ENCODE measurements at regions not wholly inside any gene's neighbourhood (a gene's known extent, or its start where the extent isn't known, plus 50 kb on each side); places are given as distances from the start of the nearest gene placed in this dataset.
"Not testable (repeated sequence)": the region's sequence is repeated elsewhere in the genome, so short reads cannot be mapped to it uniquely, and the experiment has no call there.

DNA sequence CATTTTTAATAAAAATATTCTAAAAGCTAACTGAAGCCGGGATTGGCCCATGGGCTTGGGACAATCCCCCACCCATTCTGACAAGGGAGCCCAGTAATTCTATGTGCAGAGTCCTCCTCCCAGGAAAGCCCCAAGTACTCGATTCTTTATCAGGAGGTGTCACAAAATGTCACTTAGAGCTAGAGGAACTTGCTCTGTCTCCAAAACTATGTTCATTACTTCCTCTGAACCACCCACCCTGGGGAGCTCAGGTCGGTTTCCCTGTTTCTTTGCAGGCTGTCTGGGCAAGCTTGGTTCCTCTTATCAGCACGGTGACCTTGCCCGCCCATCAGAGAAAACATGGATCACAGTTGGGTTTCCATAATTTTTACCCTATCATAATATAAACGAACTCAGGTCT, 430.6 kb upstream of the ID2 start:
- TF ChIP-seq SUZ12 (IDR thresholded peaks at IDR 0.05; ENCODE audit: extremely low read depth, insufficient read depth, insufficient read length) (no peak), YY1 (IDR thresholded peaks at IDR 0.05; ENCODE audit: insufficient read depth, insufficient read length) (no peak), ZNF274 (IDR thresholded peaks at IDR 0.05; ENCODE audit: low read depth, low read length) (no peak)
- no peak overlapping the region for H3K4me3 ChIP-seq (ENCODE audit: insufficient read length, low read depth)
- no peak overlapping the region for H3K9ac ChIP-seq (ENCODE audit: insufficient read length, low read depth)
- H3K36me3 ChIP-seq (ENCODE audit: insufficient read depth, insufficient read length, low read length) = no peaks in the 10 kb centered on the region
- peaks cover 2% of the 10 kb centered on the region for H3K4me1 ChIP-seq (ENCODE audit: insufficient read depth, insufficient read length)
- H3K9me3 ChIP-seq (ENCODE audit: insufficient read depth, low read length) = peaks cover 48% of the 10 kb centered on the region
- H3K27me3 ChIP-seq (ENCODE audit: insufficient read depth, insufficient read length) = no peaks in the 10 kb centered on the region
- no peak for DNase-seq (ENCODE audit: low read depth, low spot score)

DNA sequence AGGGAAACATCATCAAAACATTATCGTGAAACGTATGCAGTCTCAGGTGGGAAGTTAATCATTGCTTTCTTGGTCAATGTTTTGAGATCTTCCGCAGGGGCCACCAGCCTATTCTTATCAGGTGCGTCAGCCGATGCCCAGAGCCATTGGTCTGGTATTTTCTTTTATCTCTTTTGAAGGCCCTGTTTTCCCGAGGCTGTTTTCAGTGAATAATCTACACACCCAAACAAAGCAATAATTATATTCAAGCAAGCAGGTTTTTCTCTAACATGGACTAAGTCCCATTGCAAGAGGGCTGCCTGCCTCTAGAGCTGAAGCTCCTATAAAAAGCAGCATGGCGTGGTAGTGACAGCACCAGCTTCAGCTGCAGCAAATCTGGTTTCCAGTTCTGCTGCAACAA, 430.0 kb upstream of the ID2 start:
- Histone ChIP-seq H3K9ac (ENCODE audit: insufficient read length, low read depth) (no peak overlapping the region), H3K4me3 (ENCODE audit: insufficient read length, low read depth) (no peak overlapping the region), H3K9me3 (ENCODE audit: insufficient read depth, low read length) (peaks cover 42% of the 10 kb centered on the region), H3K27me3 (ENCODE audit: insufficient read depth, insufficient read length) (no peaks in the 10 kb centered on the region), H3K36me3 (ENCODE audit: insufficient read depth, insufficient read length, low read length) (no peaks in the 10 kb centered on the region), H3K4me1 (ENCODE audit: insufficient read depth, insufficient read length) (peaks cover 2% of the 10 kb centered on the region)
- no peak for DNase-seq (ENCODE audit: low read depth, low spot score)
- TF ChIP-seq YY1 (IDR thresholded peaks at IDR 0.05; ENCODE audit: insufficient read depth, insufficient read length) (no peak), ZNF274 (IDR thresholded peaks at IDR 0.05; ENCODE audit: low read depth, low read length) (no peak)

DNA sequence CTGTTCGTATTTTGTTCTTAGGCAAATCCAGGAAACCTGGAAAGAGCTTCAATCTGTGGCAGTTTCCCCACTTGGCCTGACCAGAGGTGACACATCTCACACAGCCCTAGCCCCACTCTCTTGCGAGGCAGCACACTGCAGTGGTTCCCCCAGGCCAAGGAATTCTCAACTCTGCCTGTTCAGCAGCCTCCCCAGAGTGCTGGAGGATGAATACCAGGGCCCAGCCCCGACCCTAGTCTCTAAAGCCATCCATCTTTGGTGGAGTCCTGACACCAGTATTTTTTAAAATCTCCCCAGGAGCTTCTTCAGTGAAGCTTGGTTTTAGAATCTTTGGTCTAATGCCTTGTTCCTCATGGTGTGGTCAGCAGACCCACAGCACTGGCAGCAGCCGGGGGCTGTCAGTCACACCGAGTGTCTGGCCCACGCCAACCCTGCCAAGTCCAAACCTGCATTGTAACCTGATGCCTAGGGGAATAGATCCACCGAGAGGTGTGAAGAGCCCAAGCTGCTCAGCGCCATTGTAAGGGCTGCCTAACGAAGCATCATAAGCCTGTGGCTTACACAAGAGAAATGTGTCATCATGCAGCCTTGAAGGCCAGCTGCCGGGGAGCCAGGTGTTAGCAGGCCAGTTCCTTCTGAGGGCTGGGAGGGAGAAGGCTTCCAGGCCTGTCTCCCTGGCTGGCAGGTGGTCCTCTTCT, 428.7 kb upstream of the ID2 start:
- TF ChIP-seq SUZ12 (IDR thresholded peaks at IDR 0.05; ENCODE audit: extremely low read depth, insufficient read depth, insufficient read length) (no peak), YY1 (IDR thresholded peaks at IDR 0.05; ENCODE audit: insufficient read depth, insufficient read length) (no peak), ZNF274 (IDR thresholded peaks at IDR 0.05; ENCODE audit: low read depth, low read length) (no peak)
- no peaks in the 10 kb centered on the region for H3K27me3 ChIP-seq (ENCODE audit: insufficient read depth, insufficient read length)
- H3K9me3 ChIP-seq (ENCODE audit: insufficient read depth, low read length) = peaks cover 40% of the 10 kb centered on the region
- no peak for DNase-seq (ENCODE audit: low read depth, low spot score)
- H3K36me3 ChIP-seq (ENCODE audit: insufficient read depth, insufficient read length, low read length) = no peaks in the 10 kb centered on the region
- no peak overlapping the region for H3K4me3 ChIP-seq (ENCODE audit: insufficient read length, low read depth)
- H3K9ac ChIP-seq (ENCODE audit: insufficient read length, low read depth) = peak overlapping the region; percentile 42
- H3K4me1 ChIP-seq (ENCODE audit: insufficient read depth, insufficient read length) = peaks cover 2% of the 10 kb centered on the region

DNA sequence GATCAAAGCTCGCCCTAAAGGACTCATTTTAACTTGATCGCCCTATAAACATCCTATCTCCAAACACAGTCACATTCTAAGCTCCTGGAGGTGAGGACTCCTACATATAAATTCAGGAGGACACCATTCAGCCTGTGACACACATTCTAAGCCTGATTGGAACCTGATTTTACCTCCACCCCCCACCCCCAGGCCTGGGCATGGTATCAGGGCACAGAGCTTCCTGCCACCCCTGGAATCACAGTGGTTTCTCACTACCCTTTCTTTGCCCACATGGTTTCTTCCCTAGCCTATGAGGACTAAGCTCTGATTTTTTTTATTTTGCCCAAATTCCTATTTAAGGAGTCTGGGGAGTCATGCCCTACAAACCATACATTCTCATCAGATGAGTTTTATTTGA, 428.1 kb upstream of the ID2 start:
- peaks cover 40% of the 10 kb centered on the region for H3K9me3 ChIP-seq (ENCODE audit: insufficient read depth, low read length)
- peaks cover 2% of the 10 kb centered on the region for H3K4me1 ChIP-seq (ENCODE audit: insufficient read depth, insufficient read length)
- no peak for DNase-seq (ENCODE audit: low read depth, low spot score)
- H3K4me3 ChIP-seq (ENCODE audit: insufficient read length, low read depth) = no peak overlapping the region
- no peaks in the 10 kb centered on the region for H3K27me3 ChIP-seq (ENCODE audit: insufficient read depth, insufficient read length)
- no peak overlapping the region for H3K9ac ChIP-seq (ENCODE audit: insufficient read length, low read depth)
- TF ChIP-seq ZNF274 (IDR thresholded peaks at IDR 0.05; ENCODE audit: low read depth, low read length) = no peak
- TF ChIP-seq YY1 (IDR thresholded peaks at IDR 0.05; ENCODE audit: insufficient read depth, insufficient read length) = no peak
- no peak for TF ChIP-seq SUZ12 (IDR thresholded peaks at IDR 0.05; ENCODE audit: extremely low read depth, insufficient read depth, insufficient read length)
- no peaks in the 10 kb centered on the region for H3K36me3 ChIP-seq (ENCODE audit: insufficient read depth, insufficient read length, low read length)

DNA sequence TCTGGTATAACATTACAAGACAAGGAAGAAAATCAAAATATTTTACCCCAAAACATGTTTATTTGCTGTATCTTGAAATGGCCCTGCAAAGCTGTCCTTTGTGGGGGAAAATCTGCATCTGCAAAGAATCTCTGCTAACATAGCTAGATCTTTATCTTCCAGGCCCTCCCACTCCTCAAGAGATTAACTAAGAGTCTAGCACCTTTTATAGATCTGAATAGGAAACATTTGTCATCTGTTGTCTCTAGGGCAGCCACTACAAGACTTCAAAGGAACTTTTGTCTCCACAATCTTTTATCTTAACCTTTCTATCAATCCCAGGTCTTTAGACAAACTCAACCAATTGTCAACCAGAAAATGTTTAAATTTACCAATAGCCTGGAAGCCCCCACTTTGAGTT, 427.6 kb upstream of the ID2 start:
- not testable (repeated sequence) for H3K4me1 ChIP-seq (ENCODE audit: insufficient read depth, insufficient read length); H3K27me3 ChIP-seq (ENCODE audit: insufficient read depth, insufficient read length); H3K4me3 ChIP-seq (ENCODE audit: insufficient read length, low read depth); H3K36me3 ChIP-seq (ENCODE audit: insufficient read depth, insufficient read length, low read length); H3K9ac ChIP-seq (ENCODE audit: insufficient read length, low read depth)
- H3K9me3 ChIP-seq (ENCODE audit: insufficient read depth, low read length) = peaks cover 40% of the 10 kb centered on the region
- DNase-seq (ENCODE audit: low read depth, low spot score) = peak; percentile 68

DNA sequence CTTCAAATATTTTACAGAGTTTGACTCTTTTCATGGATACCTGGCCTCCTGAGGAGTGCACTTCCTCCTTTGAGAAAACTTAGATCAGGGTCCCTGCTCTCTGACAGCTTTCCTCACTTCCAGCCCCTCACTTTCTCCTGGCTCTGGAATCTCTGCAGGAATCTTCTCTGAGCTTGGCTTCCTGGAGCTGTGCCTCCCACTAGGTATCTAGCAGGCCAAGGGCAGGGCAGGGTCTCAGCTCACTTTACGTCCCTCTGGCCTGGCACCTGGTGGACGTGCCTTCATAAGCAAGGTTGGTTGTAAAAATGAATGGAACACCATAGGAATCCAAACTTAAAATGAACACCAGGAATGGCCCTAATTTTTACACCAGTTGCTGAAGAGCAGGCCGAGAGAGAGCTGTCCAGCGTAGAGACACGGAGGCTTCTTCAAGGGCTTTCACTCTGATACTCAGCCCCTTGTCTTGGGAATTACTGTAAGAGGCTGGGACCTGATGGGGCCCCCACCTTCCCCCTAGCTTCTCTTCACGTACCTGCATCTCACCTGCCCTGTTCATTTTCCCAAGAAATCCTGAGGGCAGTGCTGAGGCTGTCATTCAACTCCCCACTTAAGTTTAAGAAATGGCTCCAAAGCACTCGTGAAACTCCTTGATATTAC, 426.9 kb upstream of the ID2 start:
- Histone ChIP-seq H3K4me1 (ENCODE audit: insufficient read depth, insufficient read length) (peaks cover 2% of the 10 kb centered on the region), H3K9me3 (ENCODE audit: insufficient read depth, low read length) (peaks cover 37% of the 10 kb centered on the region), H3K4me3 (ENCODE audit: insufficient read length, low read depth) (no peak overlapping the region), H3K27me3 (ENCODE audit: insufficient read depth, insufficient read length) (no peaks in the 10 kb centered on the region), H3K36me3 (ENCODE audit: insufficient read depth, insufficient read length, low read length) (no peaks in the 10 kb centered on the region), H3K9ac (ENCODE audit: insufficient read length, low read depth) (peak overlapping the region; percentile 52)
- DNase-seq (ENCODE audit: low read depth, low spot score) = no peak
- TF ChIP-seq YY1 (IDR thresholded peaks at IDR 0.05; ENCODE audit: insufficient read depth, insufficient read length) = no peak
- no peak for TF ChIP-seq SUZ12 (IDR thresholded peaks at IDR 0.05; ENCODE audit: extremely low read depth, insufficient read depth, insufficient read length)
- no peak for TF ChIP-seq ZNF274 (IDR thresholded peaks at IDR 0.05; ENCODE audit: low read depth, low read length)

DNA sequence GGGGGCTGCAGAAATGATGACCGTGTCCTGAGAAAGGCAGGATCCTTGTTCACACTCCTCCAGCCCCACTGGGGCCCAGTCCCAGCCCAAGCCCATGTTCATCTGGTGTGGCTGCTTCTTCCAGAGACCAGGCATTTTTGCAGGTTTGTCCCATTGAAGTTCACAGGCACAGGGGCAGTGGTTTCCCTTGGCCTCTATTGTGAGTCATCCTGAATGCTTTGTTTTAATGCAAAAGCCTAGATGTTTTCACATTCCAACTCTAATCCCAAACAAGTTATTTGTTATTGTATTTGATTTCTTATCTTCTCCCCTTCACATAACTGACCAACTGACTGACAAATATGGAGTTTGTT, 426.4 kb upstream of the ID2 start:
- TF ChIP-seq ZNF274 (IDR thresholded peaks at IDR 0.05; ENCODE audit: low read depth, low read length) (no peak), SUZ12 (IDR thresholded peaks at IDR 0.05; ENCODE audit: extremely low read depth, insufficient read depth, insufficient read length) (no peak), YY1 (IDR thresholded peaks at IDR 0.05; ENCODE audit: insufficient read depth, insufficient read length) (no peak)
- Histone ChIP-seq H3K4me3 (ENCODE audit: insufficient read length, low read depth) (no peak overlapping the region), H3K9ac (ENCODE audit: insufficient read length, low read depth) (peak overlapping the region; percentile 52), H3K36me3 (ENCODE audit: insufficient read depth, insufficient read length, low read length) (no peaks in the 10 kb centered on the region), H3K9me3 (ENCODE audit: insufficient read depth, low read length) (peaks cover 32% of the 10 kb centered on the region; the same call in 1 of the 2 replicates), H3K4me1 (ENCODE audit: insufficient read depth, insufficient read length) (peaks cover 2% of the 10 kb centered on the region), H3K27me3 (ENCODE audit: insufficient read depth, insufficient read length) (no peaks in the 10 kb centered on the region)
- peak; percentile 83 for DNase-seq (ENCODE audit: low read depth, low spot score)

Measured in NT2/D1 (cell line).